ENCODE measurements at regions not wholly inside any gene's neighbourhood (a gene's known extent, or its start where the extent isn't known, plus 50 kb on each side); places are given as distances from the start of the nearest gene placed in this dataset.
"Not testable (repeated sequence)": the region's sequence is repeated elsewhere in the genome, so short reads cannot be mapped to it uniquely, and the experiment has no call there.

GRCh38 chr13:61546413-61546812, 130.8 kb upstream of the PCDH20 start:
- Histone ChIP-seq H3K4me3 (no peak overlapping the region), H3K9me3 (no peaks in the 10 kb centered on the region), H3K4me1 (no peaks in the 10 kb centered on the region), H3K27ac (no peak overlapping the region), H3K36me3 (no peaks in the 10 kb centered on the region), H3K27me3 (no peaks in the 10 kb centered on the region)
- FAIRE-seq = no peak
- DNase-seq = no peak
- intact Hi-C loops (cut with DNase I) = no loop called here
- no peak for ATAC-seq
- TF ChIP-seq, protein P1, sequence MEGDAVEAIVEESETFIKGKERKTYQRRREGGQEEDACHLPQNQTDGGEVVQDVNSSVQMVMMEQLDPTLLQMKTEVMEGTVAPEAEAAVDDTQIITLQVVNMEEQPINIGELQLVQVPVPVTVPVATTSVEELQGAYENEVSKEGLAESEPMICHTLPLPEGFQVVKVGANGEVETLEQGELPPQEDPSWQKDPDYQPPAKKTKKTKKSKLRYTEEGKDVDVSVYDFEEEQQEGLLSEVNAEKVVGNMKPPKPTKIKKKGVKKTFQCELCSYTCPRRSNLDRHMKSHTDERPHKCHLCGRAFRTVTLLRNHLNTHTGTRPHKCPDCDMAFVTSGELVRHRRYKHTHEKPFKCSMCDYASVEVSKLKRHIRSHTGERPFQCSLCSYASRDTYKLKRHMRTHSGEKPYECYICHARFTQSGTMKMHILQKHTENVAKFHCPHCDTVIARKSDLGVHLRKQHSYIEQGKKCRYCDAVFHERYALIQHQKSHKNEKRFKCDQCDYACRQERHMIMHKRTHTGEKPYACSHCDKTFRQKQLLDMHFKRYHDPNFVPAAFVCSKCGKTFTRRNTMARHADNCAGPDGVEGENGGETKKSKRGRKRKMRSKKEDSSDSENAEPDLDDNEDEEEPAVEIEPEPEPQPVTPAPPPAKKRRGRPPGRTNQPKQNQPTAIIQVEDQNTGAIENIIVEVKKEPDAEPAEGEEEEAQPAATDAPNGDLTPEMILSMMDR (IDR thresholded peaks at IDR 0.05) = no peak
- 67 to 79% methylated on average over 4 of the region's 4 CpGs for WGBS, 2 donors

DNA sequence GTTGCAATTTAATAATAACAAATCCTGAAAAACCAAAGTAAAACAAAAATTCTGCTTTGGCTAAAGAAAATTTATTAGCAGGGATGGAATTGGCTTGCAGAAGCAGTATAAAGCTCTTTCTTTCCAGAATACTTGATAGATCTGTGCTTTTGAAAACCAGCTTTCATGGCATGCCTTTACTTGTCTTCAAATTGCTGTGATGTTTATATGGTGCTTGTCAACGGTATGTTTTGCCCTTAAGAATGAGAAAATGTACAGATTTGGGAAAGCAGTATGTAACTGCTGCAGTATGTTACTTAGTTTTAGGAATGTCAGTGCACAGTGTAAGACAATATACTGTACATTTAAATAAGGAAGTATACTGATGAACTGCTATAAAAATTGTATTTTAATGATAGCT, 120.8 kb upstream of the PCDH20 start:
- ATAC-seq (no peak), FAIRE-seq (no peak), DNase-seq (no peak)
- TF ChIP-seq, protein P1 (IDR thresholded peaks at IDR 0.05) = no peak
- Histone ChIP-seq H3K4me3 (no peak overlapping the region), H3K9me3 (no peaks in the 10 kb centered on the region), H3K27me3 (no peaks in the 10 kb centered on the region), H3K27ac (no peak overlapping the region), H3K4me1 (no peaks in the 10 kb centered on the region), H3K36me3 (no peaks in the 10 kb centered on the region)
- WGBS, 2 donors = 58 to 75% methylated on average over 1 of the region's 1 CpG
- intact Hi-C loops (cut with DNase I) = no loop called here

DNA sequence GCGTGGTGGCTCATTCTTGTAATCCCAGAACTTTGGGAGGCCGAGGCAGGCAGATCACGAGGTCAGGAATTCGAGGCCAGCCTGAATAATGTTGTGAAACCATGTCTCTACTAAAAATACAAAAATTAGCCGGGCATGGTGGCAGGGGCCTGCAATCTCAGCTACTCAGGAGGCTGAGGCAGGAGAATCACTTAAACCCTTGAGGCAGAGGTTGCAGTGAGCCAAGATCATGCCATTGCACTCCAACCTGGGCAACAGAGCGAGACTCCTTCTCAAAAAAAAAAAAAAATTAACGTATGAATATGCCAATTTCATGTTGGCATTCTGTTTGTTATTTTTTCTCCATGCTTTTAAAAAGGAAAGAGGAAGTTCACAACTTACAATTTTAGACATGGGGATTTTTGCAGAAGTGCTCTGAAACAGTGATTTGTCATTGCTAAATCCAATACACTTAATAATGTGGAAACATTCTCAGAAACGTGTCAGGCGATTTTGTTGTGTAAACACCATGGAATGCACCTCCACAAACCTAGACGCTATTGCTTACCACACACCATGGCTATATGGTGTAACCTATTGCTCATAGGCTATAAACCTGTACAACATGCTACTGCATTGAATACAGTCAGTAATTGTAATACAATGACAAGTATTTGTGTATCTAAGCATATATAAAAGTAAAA, 115.9 kb upstream of the PCDH20 start:
- 55 to 63% methylated on average over 10 of the region's 10 CpGs for WGBS, 2 donors
- DNase-seq (no peak), ATAC-seq (no peak), FAIRE-seq (no peak)
- no peak overlapping the region for H3K4me3 ChIP-seq
- TF ChIP-seq, protein P1 (IDR thresholded peaks at IDR 0.05) = no peak
- no peaks in the 10 kb centered on the region for H3K9me3 ChIP-seq
- no peaks in the 10 kb centered on the region for H3K4me1 ChIP-seq
- no peak overlapping the region for H3K27ac ChIP-seq
- H3K36me3 ChIP-seq = no peaks in the 10 kb centered on the region
- intact Hi-C loops (cut with DNase I) = no loop called here
- no peaks in the 10 kb centered on the region for H3K27me3 ChIP-seq

DNA sequence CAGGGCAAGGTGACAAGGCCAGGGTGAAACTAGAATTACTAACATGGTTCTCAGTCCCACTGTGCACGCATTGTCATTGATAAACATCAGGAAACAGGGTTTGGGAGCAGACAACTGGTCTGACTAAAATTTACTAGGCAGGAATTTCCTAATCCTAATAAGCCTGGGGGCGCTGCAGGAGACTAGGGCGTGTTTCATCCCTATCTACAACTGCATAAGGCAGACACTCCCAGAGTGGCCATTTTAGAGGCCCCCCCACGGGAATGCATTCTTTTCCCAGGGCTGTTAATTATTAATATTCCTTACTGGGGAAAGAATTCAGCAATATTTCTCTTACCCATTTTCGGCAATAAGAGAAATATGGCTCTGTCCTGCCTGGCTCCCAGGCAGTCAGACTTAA, 103.6 kb upstream of the PCDH20 start:
- not testable (repeated sequence) for FAIRE-seq
- WGBS, 2 donors = 66 to 69% methylated on average over 5 of the region's 5 CpGs

GRCh38 chr13:61508936-61509335, 93.3 kb upstream of the PCDH20 start:
- TF ChIP-seq, protein P1 (IDR thresholded peaks at IDR 0.05) = no peak
- ATAC-seq (no peak), FAIRE-seq (no peak), DNase-seq (no peak)
- H3K4me3 ChIP-seq = no peak overlapping the region
- H3K9me3 ChIP-seq = no peaks in the 10 kb centered on the region
- no peaks in the 10 kb centered on the region for H3K4me1 ChIP-seq
- no peaks in the 10 kb centered on the region for H3K27me3 ChIP-seq
- H3K27ac ChIP-seq = no peak overlapping the region
- intact Hi-C loops (cut with DNase I) = no loop called here
- H3K36me3 ChIP-seq = no peaks in the 10 kb centered on the region
- WGBS, 2 donors = 61 to 66% methylated on average over 2 of the region's 2 CpGs

More for the DNA sequence above, 103.6 kb upstream of the PCDH20 start:
- H3K4me3 ChIP-seq; H3K27ac ChIP-seq; H3K9me3 ChIP-seq; H3K27me3 ChIP-seq; H3K4me1 ChIP-seq; intact Hi-C loops (cut with DNase I); H3K36me3 ChIP-seq; DNase-seq; ATAC-seq: not testable (repeated sequence)

All from pancreas (tissue), 10 donors.